ENCODE measurements at regions not wholly inside any gene's neighbourhood (a gene's known extent, or its start where the extent isn't known, plus 50 kb on each side); places are given as distances from the start of the nearest gene placed in this dataset.

DNA sequence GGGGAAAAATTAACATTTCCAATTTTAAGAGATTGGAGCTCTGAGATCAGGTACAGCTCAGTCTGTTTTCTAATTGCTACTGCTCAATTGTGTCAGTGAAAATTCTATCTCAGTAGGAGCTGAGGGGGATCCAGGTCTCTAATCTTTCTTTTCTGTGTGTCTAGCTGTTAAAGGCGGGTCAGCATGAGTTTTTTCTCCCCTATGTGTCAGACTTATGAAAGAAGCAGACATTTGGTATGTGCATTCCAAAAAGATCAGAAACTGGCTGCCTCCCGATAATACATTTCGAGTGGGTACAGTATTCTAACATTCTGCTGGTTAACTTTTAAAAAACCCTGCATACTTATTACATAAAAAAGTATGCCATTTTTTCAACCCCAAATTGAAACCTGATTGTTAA, 72.4 kb downstream of the PCDH7 start:
- no peak overlapping the region for H2BK20ac ChIP-seq (ENCODE audit: low read depth, low read length, poor library complexity, severe bottlenecking)
- no peak overlapping the region for H3K14ac ChIP-seq (ENCODE audit: insufficient read depth, low read length)
- no peak overlapping the region for H2AFZ ChIP-seq (ENCODE audit: low read length)
- H4K5ac ChIP-seq (ENCODE audit: insufficient read length, low read depth, low read length) = no peak overlapping the region
- H3K79me1 ChIP-seq (ENCODE audit: insufficient read depth, low read depth, low read length, poor library complexity, severe bottlenecking) = no peaks in the 10 kb centered on the region
- no peaks in the 10 kb centered on the region for H3K27me3 ChIP-seq (ENCODE audit: insufficient read depth, low read length)
- TF ChIP-seq, protein P1, sequence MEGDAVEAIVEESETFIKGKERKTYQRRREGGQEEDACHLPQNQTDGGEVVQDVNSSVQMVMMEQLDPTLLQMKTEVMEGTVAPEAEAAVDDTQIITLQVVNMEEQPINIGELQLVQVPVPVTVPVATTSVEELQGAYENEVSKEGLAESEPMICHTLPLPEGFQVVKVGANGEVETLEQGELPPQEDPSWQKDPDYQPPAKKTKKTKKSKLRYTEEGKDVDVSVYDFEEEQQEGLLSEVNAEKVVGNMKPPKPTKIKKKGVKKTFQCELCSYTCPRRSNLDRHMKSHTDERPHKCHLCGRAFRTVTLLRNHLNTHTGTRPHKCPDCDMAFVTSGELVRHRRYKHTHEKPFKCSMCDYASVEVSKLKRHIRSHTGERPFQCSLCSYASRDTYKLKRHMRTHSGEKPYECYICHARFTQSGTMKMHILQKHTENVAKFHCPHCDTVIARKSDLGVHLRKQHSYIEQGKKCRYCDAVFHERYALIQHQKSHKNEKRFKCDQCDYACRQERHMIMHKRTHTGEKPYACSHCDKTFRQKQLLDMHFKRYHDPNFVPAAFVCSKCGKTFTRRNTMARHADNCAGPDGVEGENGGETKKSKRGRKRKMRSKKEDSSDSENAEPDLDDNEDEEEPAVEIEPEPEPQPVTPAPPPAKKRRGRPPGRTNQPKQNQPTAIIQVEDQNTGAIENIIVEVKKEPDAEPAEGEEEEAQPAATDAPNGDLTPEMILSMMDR (conservative IDR thresholded peaks at IDR 0.05) = no peak
- Mint-ChIP-seq H3K4me3 (no peak overlapping the region), H3K36me3 (ENCODE audit: insufficient read depth in 1 of 3, low read depth in 3 of 3) (peaks cover 0 to 4% (median 0%) of the 10 kb centered on the region in 3 experiments; a peak in 1 of 7 replicates), H3K4me1 (peaks cover 29 to 36% of the 10 kb centered on the region in 2 experiments), H3K27me3 (ENCODE audit: low read depth) (no peaks in the 10 kb centered on the region), H3K27ac (no peak overlapping the region), H3K9me3 (no peaks in the 10 kb centered on the region; a peak in 1 of 5 replicates)
- H3K56ac ChIP-seq (ENCODE audit: insufficient read length, low read depth, low read length) = no peak overlapping the region
- H3K79me2 ChIP-seq (ENCODE audit: insufficient read depth, low read length) = no peaks in the 10 kb centered on the region
- no peak overlapping the region for H3K27ac ChIP-seq (ENCODE audit: insufficient read length, low read depth, low read length)
- H3T11ph ChIP-seq (ENCODE audit: low read length) = no peak overlapping the region
- no peak overlapping the region for H3K9ac ChIP-seq (ENCODE audit: extremely low read depth, insufficient read length, low read length)
- no peak overlapping the region for H2BK12ac ChIP-seq (ENCODE audit: insufficient read length, low read depth, low read length)
- no peak overlapping the region for H2BK120ac ChIP-seq (ENCODE audit: low read depth, low read length, poor library complexity, severe bottlenecking)
- H3K4ac ChIP-seq (ENCODE audit: low read depth, low read length) = no peak overlapping the region
- WGBS (ENCODE audit: extremely low coverage, insufficient read length, low lambda C conversion rate) = no CpG with 5 or more reads among the region's 3 CpGs
- H2BK15ac ChIP-seq (ENCODE audit: low read depth, low read length) = no peak overlapping the region
- H3K23ac ChIP-seq (ENCODE audit: insufficient read length, low read depth, low read length) = no peak overlapping the region
- DNase-seq = no peak
- H3K4me2 ChIP-seq (ENCODE audit: insufficient read depth, insufficient read length, low read length) = no peak overlapping the region
- no peak overlapping the region for H4K91ac ChIP-seq (ENCODE audit: insufficient read length, low read depth, low read length)
- no peak overlapping the region for H4K8ac ChIP-seq (replicated peaks; ENCODE audit: insufficient read length, low read depth, low read length)
- H3K18ac ChIP-seq (ENCODE audit: insufficient read length, low read depth, low read length) = no peak overlapping the region
- H2AK5ac ChIP-seq (ENCODE audit: insufficient read length, low read length) = no peak overlapping the region
- no peaks in the 10 kb centered on the region for H3K23me2 ChIP-seq (ENCODE audit: insufficient read length, low read depth, low read length, poor library complexity, severe bottlenecking)
- H2BK5ac ChIP-seq (ENCODE audit: insufficient read length, low read length) = no peak overlapping the region
- no peaks in the 10 kb centered on the region for H3K9me3 ChIP-seq (ENCODE audit: control insufficient read depth, low read depth, low read length)
- H4K20me1 ChIP-seq (ENCODE audit: control insufficient read depth, insufficient read depth, insufficient read length) = no peaks in the 10 kb centered on the region
- peaks cover 4% of the 10 kb centered on the region; the same call in 1 of the 2 replicates for H3K4me1 ChIP-seq (ENCODE audit: insufficient read depth, low read length)

All from H9 (cell line).